GM12878 (cell line): ENCODE measurements at regions not wholly inside any gene's neighbourhood (a gene's known extent, or its start where the extent isn't known, plus 50 kb on each side); places are given as distances from the start of the nearest gene placed in this dataset.
"Not testable (repeated sequence)": the region's sequence is repeated elsewhere in the genome, so short reads cannot be mapped to it uniquely, and the experiment has no call there.

Experiments used
- ATAC-seq: fragments of 200-7000 bp; cut with Tn5 transposase; 3 replicates; pipeline ENCODE4 v1.9.1; 2020; ENCODE audit warnings: mild to moderate bottlenecking, moderate library complexity
- BruUV-seq: library from RNA; stranded (reverse); fragments of 400-500 nt; replicated peaks from 2 replicates; lab custom pipeline; 2021; lab: Mats Ljungman, UMichigan
- CTCF ChIA-PET: fragments of 300-600 bp; sonication (Branson Sonifier 250); formaldehyde crosslinking; extraction: SDS; loops from one replicate; lab custom pipeline; 2021; ENCODE audit warnings: inconsistent platforms; lab: Yijun Ruan, JAX
- POLR2A ChIA-PET: fragments of 350-600 bp; formaldehyde crosslinking; extraction: SDS; loops from one replicate; lab custom pipeline; 2021; ENCODE audit warnings: inconsistent platforms; lab: Charles Lee
- RAD21 ChIA-PET: fragments of 300-600 bp; sonication (Branson Sonifier 250); formaldehyde crosslinking; loops from one replicate; lab custom pipeline; 2023; ENCODE audit warnings: antibody characterized with exemption; ENCODE audit not compliant: unreplicated experiment; lab: Charles Lee
- SMC1A ChIA-PET: fragments of 300-600 bp; sonication (Branson Sonifier 250); formaldehyde crosslinking; loops from one replicate; lab custom pipeline; 2023; ENCODE audit not compliant: unreplicated experiment, uncharacterized antibody; lab: Charles Lee
- DNase-seq: peaks from one replicate; pipeline ENCODE4 v3.0.0-alpha.2; 2011; ENCODE audit warnings: low read depth, low spot score
- FAIRE-seq: peaks from 3 replicates; lab custom pipeline; 2011; peaks lifted over from hg19 to GRCh38; lab: Jason Lieb, UNC
- H2AFZ ChIP-seq: 2 replicates; pipeline ENCODE4 v1.6.0; 2011; ENCODE audit warnings: low read depth, low read length, control low read depth; ENCODE audit not compliant: control insufficient read depth
- H3K27ac ChIP-seq: 2 replicates; pipeline ENCODE4 v1.5.1; 2011; ENCODE audit warnings: control low read depth; ENCODE audit not compliant: control insufficient read depth, insufficient read depth
- H3K27me3 ChIP-seq, 2 experiments: replicated peaks in 1 of 2; 2 replicates each; pipeline versions ENCODE4 v1.6.0 to v1.6.1; 2011; ENCODE audit warnings: low read length in 1 of 2; ENCODE audit not compliant: control insufficient read depth in 2 of 2, insufficient read depth in 2 of 2
- H3K36me3 ChIP-seq, 2 experiments: 2 replicates each; pipeline ENCODE4 v1.5.1; 2011; ENCODE audit warnings: low read length in 1 of 2; ENCODE audit not compliant: control insufficient read depth in 2 of 2, insufficient read depth in 2 of 2
- H3K4me1 ChIP-seq: 2 replicates; pipeline ENCODE4 v1.6.1; 2011; ENCODE audit warnings: mild to moderate bottlenecking, low read length, moderate library complexity, mixed read lengths; ENCODE audit not compliant: control insufficient read depth, insufficient read depth
- H3K4me2 ChIP-seq: 2 replicates; pipeline ENCODE4 v1.6.0; 2011; ENCODE audit warnings: control low read depth; ENCODE audit not compliant: control insufficient read depth, insufficient read depth
- H3K4me3 ChIP-seq: fragments of 200-600 bp; sonication (generic); 2 replicates; pipeline ENCODE4 v1.5.1; 2016
- H3K79me2 ChIP-seq: 2 replicates; pipeline ENCODE4 v1.6.0; 2011; ENCODE audit warnings: low read length; ENCODE audit not compliant: control insufficient read depth, insufficient read depth
- H3K9ac ChIP-seq: 2 replicates; pipeline ENCODE4 v1.8.0; 2011; ENCODE audit warnings: low read length, control low read depth, mixed read lengths; ENCODE audit not compliant: control insufficient read depth, insufficient read depth
- H3K9me3 ChIP-seq: replicated peaks from 3 replicates; pipeline ENCODE4 v1.5.1; 2011; ENCODE audit warnings: mild to moderate bottlenecking, low read length; ENCODE audit not compliant: control insufficient read depth, insufficient read depth
- H4K20me1 ChIP-seq: 2 replicates; pipeline ENCODE4 v1.6.0; 2011; ENCODE audit not compliant: control insufficient read depth, insufficient read depth
- ATF7 ChIP-seq: fragments of 450-650 bp; IDR thresholded peaks from 2 replicates; pipeline ENCODE4 v1.6.1; 2016; ENCODE audit warnings: low read depth, mild to moderate bottlenecking
- BHLHE40 ChIP-seq, 2 experiments: fragments of 450-650 bp in 1 of 2; IDR thresholded peaks; 2 replicates each; pipeline ENCODE4 v1.6.1; 2011 to 2017; ENCODE audit warnings: low read depth in 2 of 2, borderline replicate concordance in 1 of 2, improper control_type of control experiment in 1 of 2, low read length in 1 of 2, mild to moderate bottlenecking in 1 of 2
- CBX5 ChIP-seq: sonication (generic); IDR thresholded peaks from 2 replicates; pipeline ENCODE4 v1.6.1; 2016; ENCODE audit warnings: low read depth, moderate library complexity, mild to moderate bottlenecking, inconsistent platforms
- MEF2B ChIP-seq: fragments of 450-650 bp; IDR thresholded peaks from 2 replicates; pipeline ENCODE4 v1.6.1; 2018; ENCODE audit warnings: mild to moderate bottlenecking, moderate library complexity; ENCODE audit not compliant: partially characterized antibody, poor library complexity, severe bottlenecking
- MTA2 ChIP-seq: fragments of 450-650 bp; IDR thresholded peaks from 2 replicates; pipeline ENCODE4 v1.6.1; 2016; ENCODE audit warnings: low read depth, mild to moderate bottlenecking, moderate library complexity
- RAD51 ChIP-seq: fragments of 450-650 bp; IDR thresholded peaks from 2 replicates; pipeline ENCODE4 v1.6.1; 2016; ENCODE audit warnings: moderate library complexity, mild to moderate bottlenecking, inconsistent platforms
- RELA ChIP-seq: fragments of 450-650 bp; IDR thresholded peaks from 2 replicates; pipeline ENCODE4 v1.8.0; 2014; ENCODE audit warnings: borderline replicate concordance; ENCODE audit not compliant: partially characterized antibody
- RUNX3 ChIP-seq: IDR thresholded peaks from 2 replicates; pipeline ENCODE4 v1.6.1; 2012; ENCODE audit warnings: low read length, inconsistent platforms
- STAT3 ChIP-seq: IDR thresholded peaks from 2 replicates; pipeline ENCODE4 v1.6.1; 2011; ENCODE audit warnings: low read depth, low read length, improper control_type of control experiment
- YY1 ChIP-seq: IDR thresholded peaks from 2 replicates; pipeline ENCODE4 v1.6.1; 2011; ENCODE audit warnings: low read depth, mild to moderate bottlenecking, low read length
- ZNF687 ChIP-seq: fragments of 450-650 bp; IDR thresholded peaks from 2 replicates; pipeline ENCODE4 v1.6.1; 2017; ENCODE audit warnings: mild to moderate bottlenecking, moderate library complexity
- WGBS: methylation state at CpG from one replicate; pipeline ENCODE4 v1.1.6; 2016; ENCODE audit warnings: low lambda C conversion rate; ENCODE audit not compliant: insufficient replicate concordance, insufficient coverage; ENCODE audit errors: missing lambda C conversion rate; 5-methylcytosine and 5-hydroxymethylcytosine counted together
- in situ Hi-C: fragments of 300-500 bp; cut with MboI; formaldehyde crosslinking; loops from 9 replicates; pipeline ENCODE4 v1.14.3; 2018; ENCODE audit warnings: mixed read lengths
- intact Hi-C: fragments of 100-400 bp; cut with micrococcal nuclease; formaldehyde crosslinking; loops from one replicate; pipeline ENCODE4 v1.14.2; 2022; ENCODE audit not compliant: unreplicated experiment
- TF ChIP-seq, protein P1 (sequence below): fragments of 450-650 bp; IDR thresholded peaks from 2 replicates; pipeline ENCODE4 v1.6.1; 2017; ENCODE audit warnings: mild to moderate bottlenecking, low read depth, inconsistent platforms; ENCODE audit not compliant: poor library complexity, severe bottlenecking
- TF ChIP-seq, protein P2 (sequence below): fragments of 450-650 bp; IDR thresholded peaks from 2 replicates; pipeline ENCODE4 v1.6.1; 2017; ENCODE audit warnings: low read depth, mild to moderate bottlenecking, moderate library complexity

DNA sequence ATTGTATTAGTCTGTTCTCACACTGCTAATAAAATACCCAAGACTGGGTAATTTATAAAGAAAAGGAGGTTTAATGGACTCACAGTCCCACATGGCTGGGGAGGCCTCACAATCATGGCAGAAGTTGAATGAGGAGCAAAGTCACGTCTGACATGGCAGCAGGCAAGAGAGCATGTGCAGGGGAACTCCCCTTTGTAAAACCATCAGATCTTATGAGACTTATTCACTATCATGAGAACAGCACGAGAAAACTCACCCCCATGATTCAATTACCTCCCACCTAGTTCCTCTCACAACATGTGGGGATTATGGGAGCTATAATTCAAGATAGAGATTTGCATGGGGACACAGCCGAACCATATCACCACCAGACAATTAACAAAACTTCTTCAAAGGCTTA, 84.4 kb upstream of the ANKRD1 start:
- RAD21 ChIA-PET: interaction anchor here (0.8 to 6.0 kb wide), 18 partner anchors 9 to 302 kb away, joined by 3 to 203 read pairs (median 4); no protein-coding TSS in a partner anchor
- H2AFZ ChIP-seq, H3K79me2 ChIP-seq, FAIRE-seq, H3K36me3 ChIP-seq, H3K9ac ChIP-seq, BruUV-seq, H3K27me3 ChIP-seq: not testable (repeated sequence)
- Histone ChIP-seq H3K27ac (peak overlapping the region; percentile 71), H3K9me3 (peaks cover 24% of the 10 kb centered on the region; the same call in 2 of the 3 replicates), H3K4me1 (peaks cover 55% of the 10 kb centered on the region)
- POLR2A ChIA-PET: interaction anchor here (0.8 to 2.8 kb wide), 3 partner anchors 11 to 245 kb away, joined by 3 to 14 read pairs (median 4); no protein-coding TSS in a partner anchor
- CTCF ChIA-PET: interaction anchor here (0.8 to 9.9 kb wide), 34 partner anchors 8 to 631 kb away, joined by 3 to 289 read pairs (median 6); partner anchors contain the start of gene PCGF5
- in situ Hi-C loops: loop anchor here (10.0 kb wide), 1 partner anchor 240 kb away; no protein-coding TSS in a partner anchor
- intact Hi-C loops: loop anchor here (5.0 to 10.0 kb wide), 3 partner anchors 82 to 410 kb away; partner anchors contain the start of gene HECTD2
- TF ChIP-seq RUNX3 (peak; percentile 38; the same call in 1 of the 2 replicates), STAT3 (0 out of 2 replicates have a peak, but pooled peaks have one; percentile 43), RELA (peak; percentile 52), RAD51 (peak; percentile 45; the same call in 1 of the 2 replicates), YY1 (peak; percentile 67), ZNF687 (peak; percentile 92), MTA2 (0 out of 2 replicates have a peak, but pooled peaks have one; percentile 10), MEF2B (peak; percentile 28), BHLHE40 (IDR thresholded peaks at IDR 0.05; ENCODE audit: borderline replicate concordance in 1 of 2, low read depth in 2 of 2, low read length in 1 of 2) (peak; percentile 82 to 87), ATF7 (0 out of 2 replicates have a peak, but pooled peaks have one; percentile 38), CBX5 (0 out of 2 replicates have a peak, but pooled peaks have one; percentile 67)
- TF ChIP-seq, protein P1, sequence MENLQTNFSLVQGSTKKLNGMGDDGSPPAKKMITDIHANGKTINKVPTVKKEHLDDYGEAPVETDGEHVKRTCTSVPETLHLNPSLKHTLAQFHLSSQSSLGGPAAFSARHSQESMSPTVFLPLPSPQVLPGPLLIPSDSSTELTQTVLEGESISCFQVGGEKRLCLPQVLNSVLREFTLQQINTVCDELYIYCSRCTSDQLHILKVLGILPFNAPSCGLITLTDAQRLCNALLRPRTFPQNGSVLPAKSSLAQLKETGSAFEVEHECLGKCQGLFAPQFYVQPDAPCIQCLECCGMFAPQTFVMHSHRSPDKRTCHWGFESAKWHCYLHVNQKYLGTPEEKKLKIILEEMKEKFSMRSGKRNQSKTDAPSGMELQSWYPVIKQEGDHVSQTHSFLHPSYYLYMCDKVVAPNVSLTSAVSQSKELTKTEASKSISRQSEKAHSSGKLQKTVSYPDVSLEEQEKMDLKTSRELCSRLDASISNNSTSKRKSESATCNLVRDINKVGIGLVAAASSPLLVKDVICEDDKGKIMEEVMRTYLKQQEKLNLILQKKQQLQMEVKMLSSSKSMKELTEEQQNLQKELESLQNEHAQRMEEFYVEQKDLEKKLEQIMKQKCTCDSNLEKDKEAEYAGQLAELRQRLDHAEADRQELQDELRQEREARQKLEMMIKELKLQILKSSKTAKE: peak; percentile 7
- TF ChIP-seq, protein P2, sequence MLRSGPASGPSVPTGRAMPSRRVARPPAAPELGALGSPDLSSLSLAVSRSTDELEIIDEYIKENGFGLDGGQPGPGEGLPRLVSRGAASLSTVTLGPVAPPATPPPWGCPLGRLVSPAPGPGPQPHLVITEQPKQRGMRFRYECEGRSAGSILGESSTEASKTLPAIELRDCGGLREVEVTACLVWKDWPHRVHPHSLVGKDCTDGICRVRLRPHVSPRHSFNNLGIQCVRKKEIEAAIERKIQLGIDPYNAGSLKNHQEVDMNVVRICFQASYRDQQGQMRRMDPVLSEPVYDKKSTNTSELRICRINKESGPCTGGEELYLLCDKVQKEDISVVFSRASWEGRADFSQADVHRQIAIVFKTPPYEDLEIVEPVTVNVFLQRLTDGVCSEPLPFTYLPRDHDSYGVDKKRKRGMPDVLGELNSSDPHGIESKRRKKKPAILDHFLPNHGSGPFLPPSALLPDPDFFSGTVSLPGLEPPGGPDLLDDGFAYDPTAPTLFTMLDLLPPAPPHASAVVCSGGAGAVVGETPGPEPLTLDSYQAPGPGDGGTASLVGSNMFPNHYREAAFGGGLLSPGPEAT: peak; percentile 66; the same call in 1 of the 2 replicates
- TF ChIP-seq, all 136 proteins: peak for 13; not testable (repeated sequence) for 123
- 15% methylated on average over 3 of the region's 3 CpGs for WGBS
- H4K20me1 ChIP-seq, ATAC-seq, H3K4me2 ChIP-seq, H3K4me3 ChIP-seq: not testable (repeated sequence)
- peak; percentile 56 for DNase-seq
- SMC1A ChIA-PET: interaction anchor here (0.6 to 13.3 kb wide), 29 partner anchors 10 to 291 kb away, joined by 3 to 296 read pairs (median 7); no protein-coding TSS in a partner anchor
